ENCODE measurements at regions not wholly inside any gene's neighbourhood (a gene's known extent, or its start where the extent isn't known, plus 50 kb on each side); places are given as distances from the start of the nearest gene placed in this dataset.

DNA sequence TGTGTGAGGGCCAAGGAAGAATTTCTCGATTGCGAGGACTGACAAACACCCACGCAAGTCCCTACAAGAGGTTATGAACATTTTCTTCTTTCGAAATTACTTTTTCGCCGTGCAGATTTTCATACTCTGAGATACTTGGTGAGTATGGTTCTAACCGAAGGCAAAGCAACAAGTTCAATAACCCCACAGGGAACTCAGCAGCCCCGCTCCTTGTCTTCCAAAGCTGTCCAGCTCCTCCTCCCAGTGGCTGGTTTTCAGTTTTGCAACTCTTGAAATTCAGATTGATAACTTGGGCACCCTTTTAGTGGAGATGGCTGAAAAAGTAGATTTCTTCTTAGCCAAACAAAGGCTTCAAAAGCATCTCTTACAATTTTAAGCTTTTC, 154.4 kb downstream of the SETD4 start:
- H3K4me1 ChIP-seq: no peaks in the 10 kb centered on the region
- H3K27ac ChIP-seq: no peak overlapping the region
- DNase-seq (no peak), ATAC-seq (peak; percentile 16)
- no peak overlapping the region for H3K4me3 ChIP-seq
- H3K36me3 ChIP-seq: no peaks in the 10 kb centered on the region
- no peaks in the 10 kb centered on the region for H3K9me3 ChIP-seq
- TF ChIP-seq, protein P1, sequence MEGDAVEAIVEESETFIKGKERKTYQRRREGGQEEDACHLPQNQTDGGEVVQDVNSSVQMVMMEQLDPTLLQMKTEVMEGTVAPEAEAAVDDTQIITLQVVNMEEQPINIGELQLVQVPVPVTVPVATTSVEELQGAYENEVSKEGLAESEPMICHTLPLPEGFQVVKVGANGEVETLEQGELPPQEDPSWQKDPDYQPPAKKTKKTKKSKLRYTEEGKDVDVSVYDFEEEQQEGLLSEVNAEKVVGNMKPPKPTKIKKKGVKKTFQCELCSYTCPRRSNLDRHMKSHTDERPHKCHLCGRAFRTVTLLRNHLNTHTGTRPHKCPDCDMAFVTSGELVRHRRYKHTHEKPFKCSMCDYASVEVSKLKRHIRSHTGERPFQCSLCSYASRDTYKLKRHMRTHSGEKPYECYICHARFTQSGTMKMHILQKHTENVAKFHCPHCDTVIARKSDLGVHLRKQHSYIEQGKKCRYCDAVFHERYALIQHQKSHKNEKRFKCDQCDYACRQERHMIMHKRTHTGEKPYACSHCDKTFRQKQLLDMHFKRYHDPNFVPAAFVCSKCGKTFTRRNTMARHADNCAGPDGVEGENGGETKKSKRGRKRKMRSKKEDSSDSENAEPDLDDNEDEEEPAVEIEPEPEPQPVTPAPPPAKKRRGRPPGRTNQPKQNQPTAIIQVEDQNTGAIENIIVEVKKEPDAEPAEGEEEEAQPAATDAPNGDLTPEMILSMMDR (IDR thresholded peaks at IDR 0.05): no peak
- intact Hi-C loops (cut with DNase I): no loop called here
- H3K27me3 ChIP-seq: no peaks in the 10 kb centered on the region

- no peaks in the 10 kb centered on the region for H3K4me1 ChIP-seq
- DNase-seq: peak; percentile 60
- H3K4me3 ChIP-seq: no peak overlapping the region
- TF ChIP-seq, protein P1 (IDR thresholded peaks at IDR 0.05): no peak
- ATAC-seq: peak; percentile 81
- H3K36me3 ChIP-seq: no peaks in the 10 kb centered on the region
- intact Hi-C loops (cut with DNase I): no loop called here
- peak overlapping the region; percentile 40 for H3K27ac ChIP-seq
- no peaks in the 10 kb centered on the region for H3K27me3 ChIP-seq
- H3K9me3 ChIP-seq: no peaks in the 10 kb centered on the region
These were observed 155.0 kb downstream of the SETD4 start for GRCh38 chr21:35905096-35905962.

GRCh38 chr21:35900539-35900938, 159.8 kb downstream of the SETD4 start:
- intact Hi-C loops (cut with DNase I): no loop called here
- H3K36me3 ChIP-seq: no peaks in the 10 kb centered on the region
- H3K27ac ChIP-seq: no peak overlapping the region
- DNase-seq (no peak), ATAC-seq (no peak)
- no peaks in the 10 kb centered on the region for H3K9me3 ChIP-seq
- H3K4me1 ChIP-seq: no peaks in the 10 kb centered on the region
- TF ChIP-seq, protein P1 (IDR thresholded peaks at IDR 0.05): no peak
- no peaks in the 10 kb centered on the region for H3K27me3 ChIP-seq
- no peak overlapping the region for H3K4me3 ChIP-seq

GRCh38 chr21:35896060-35896459, 164.3 kb downstream of the SETD4 start:
- H3K4me3 ChIP-seq: no peak overlapping the region
- intact Hi-C loops (cut with DNase I): no loop called here
- no peaks in the 10 kb centered on the region for H3K36me3 ChIP-seq
- H3K27me3 ChIP-seq: no peaks in the 10 kb centered on the region
- H3K27ac ChIP-seq: no peak overlapping the region
- H3K9me3 ChIP-seq: no peaks in the 10 kb centered on the region
- no peaks in the 10 kb centered on the region for H3K4me1 ChIP-seq
- ATAC-seq (no peak), DNase-seq (no peak)
- TF ChIP-seq, protein P1 (IDR thresholded peaks at IDR 0.05): no peak

DNA sequence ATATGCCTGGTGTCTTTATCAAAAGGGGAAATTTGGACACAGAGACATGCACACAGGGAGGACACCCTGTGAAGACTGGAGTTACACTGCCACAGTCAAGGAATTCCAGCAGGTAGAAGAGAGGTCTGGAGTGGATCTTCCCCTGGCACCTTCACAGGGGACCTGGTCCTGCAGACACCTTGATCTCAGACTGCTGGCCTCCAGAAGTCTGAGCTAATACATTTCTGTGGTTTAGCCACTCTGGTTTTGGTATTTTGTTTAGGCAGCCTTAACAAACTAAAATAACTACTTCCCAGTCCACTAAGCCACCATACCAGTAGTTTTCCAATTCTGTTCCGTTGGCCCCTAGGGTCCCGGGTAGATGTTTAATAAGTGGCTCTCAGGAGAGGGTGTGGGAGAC, 164.7 kb downstream of the SETD4 start:
- no peaks in the 10 kb centered on the region for H3K4me1 ChIP-seq
- DNase-seq (no peak), ATAC-seq (no peak)
- intact Hi-C loops (cut with DNase I): no loop called here
- TF ChIP-seq, protein P1 (IDR thresholded peaks at IDR 0.05): no peak
- H3K4me3 ChIP-seq: no peak overlapping the region
- no peak overlapping the region for H3K27ac ChIP-seq
- H3K9me3 ChIP-seq: no peaks in the 10 kb centered on the region
- H3K36me3 ChIP-seq: no peaks in the 10 kb centered on the region
- no peaks in the 10 kb centered on the region for H3K27me3 ChIP-seq

All from upper lobe of right lung (tissue), 1 donor.